ENCODE measurements at regions not wholly inside any gene's neighbourhood (a gene's known extent, or its start where the extent isn't known, plus 50 kb on each side); places are given as distances from the start of the nearest gene placed in this dataset.

DNA sequence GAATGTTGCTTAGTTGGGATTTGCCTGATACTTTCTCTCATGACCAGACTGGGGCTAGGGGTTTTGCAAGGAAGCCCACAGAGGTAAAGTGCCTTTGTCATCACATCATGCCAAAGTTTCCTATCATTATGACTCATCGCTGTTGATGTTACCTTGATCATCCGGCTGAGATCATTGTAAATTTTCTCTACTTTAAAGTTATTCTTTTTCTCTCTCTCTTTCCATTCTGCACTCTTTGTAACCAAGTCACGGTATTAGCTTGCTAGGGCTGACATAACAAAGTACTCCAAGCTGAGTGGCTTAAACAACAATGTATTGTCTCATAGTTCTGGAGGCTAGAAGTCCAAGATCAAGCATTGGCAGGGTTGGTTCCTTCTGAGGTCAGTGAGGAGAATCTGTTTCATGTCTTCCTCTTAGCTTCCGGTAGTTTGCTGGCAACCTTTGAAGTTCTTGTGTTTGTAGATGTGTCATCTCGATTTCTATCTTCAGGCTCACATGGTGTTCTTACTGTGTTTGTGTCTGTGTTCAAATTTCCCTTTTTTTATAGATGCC is 113.0 kb downstream of the DTHD1 start:
- DNase-seq, result peak in 1 of 2 experiments; percentile 42

DNA sequence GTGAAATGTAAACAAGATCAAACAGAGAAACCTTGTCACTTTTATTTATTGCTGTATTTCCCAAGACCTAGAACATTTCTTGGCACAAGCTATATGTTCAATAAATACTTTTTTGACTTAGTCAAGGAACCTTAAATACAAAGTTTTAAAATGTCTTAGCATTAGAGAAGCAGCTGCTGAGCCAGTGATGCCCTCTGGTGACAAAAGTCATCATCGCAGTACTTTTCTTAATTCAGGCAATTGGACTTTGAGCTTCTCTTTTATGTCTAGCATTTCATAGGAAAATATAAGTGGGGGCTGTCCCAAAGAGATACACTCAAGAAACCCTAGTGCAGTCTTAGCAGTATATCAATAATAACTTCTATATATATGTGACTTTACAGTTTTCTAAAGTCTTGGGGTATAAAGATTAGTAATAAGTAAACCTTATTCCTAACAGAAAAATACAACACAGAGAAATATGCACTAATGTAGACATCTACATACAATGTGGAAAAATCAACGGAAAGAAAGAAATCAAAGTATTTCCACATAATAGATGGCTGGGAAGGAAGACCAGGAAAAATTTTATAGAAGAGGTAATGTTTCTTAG is 118.4 kb downstream of the DTHD1 start:
- peak; percentile 21 to 49 for DNase-seq

DNA sequence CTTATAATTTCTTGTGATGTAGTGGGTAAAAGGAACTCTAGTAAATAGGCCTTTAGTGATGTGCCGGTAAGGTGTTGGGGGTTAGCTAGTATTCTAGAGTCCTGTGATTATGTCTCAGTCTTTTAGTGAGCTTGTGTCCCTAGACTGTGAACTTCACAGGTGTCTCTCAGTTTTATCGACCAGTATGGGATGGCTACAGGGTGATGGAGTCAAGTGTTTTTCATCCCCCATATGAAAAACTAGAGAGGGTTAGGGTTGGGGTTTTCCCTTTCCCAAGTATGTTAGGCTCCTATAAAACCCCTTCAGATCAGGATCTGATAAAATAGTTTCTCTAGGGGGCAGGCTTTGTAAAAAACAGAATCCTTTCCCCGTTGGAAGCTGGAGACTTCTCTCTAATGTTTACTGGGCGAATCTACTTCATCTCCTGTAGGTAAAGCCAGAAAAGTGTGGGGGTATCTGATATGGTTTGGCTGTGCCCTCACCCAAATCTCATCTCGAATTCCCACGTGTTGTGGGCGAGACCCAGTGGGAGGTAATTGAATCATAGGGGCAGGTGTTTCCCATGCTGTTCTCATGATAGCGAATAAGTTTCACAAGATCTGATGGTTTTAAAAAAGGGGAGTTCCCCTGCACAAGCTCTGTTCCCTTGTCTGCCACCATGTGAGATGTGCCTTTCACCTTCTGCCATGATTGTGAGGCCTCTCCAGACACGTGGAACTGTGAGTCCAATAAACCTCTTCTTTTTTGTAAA is 120.8 kb downstream of the DTHD1 start:
- DNase-seq, result peak in 1 of 2 experiments; percentile 27

DNA sequence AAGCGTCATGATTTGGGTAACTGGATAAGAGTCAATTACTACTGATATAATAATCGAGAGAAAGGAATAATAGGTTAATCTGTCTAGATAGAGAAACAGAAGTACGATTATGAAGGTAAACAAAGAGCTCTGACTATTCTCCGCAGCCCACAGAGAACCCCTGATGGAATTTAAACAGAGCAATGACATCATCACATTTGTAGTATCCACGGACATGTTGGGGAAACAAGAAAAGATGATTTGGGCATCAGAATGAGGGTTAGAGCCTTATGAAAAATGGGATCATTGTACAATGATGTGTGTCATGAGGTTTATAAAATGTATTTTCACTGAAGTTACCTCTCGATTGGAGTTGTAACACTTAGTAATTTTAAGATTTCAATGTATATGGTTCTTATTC is 129.9 kb downstream of the DTHD1 start:
- DNase-seq, result no peak

DNA sequence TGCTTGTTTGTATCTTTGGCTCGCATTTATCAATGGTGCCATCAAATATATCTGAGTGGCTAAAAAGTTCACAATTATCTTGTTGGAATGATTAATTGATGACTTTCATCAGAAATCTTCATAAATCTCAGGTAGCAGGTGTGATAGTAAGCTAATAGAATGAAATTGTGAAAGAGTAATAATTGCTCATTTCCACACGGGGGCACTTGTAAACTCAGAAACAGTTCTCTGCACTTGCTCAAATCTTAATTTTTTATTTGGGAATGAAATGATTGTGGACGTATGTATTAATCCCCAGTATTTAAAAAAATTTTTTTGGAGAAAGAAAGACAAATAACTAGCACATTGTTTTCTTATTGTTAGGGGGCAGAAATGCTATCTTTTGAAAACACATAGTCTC is 132.8 kb downstream of the DTHD1 start:
- no peak for DNase-seq

DNA sequence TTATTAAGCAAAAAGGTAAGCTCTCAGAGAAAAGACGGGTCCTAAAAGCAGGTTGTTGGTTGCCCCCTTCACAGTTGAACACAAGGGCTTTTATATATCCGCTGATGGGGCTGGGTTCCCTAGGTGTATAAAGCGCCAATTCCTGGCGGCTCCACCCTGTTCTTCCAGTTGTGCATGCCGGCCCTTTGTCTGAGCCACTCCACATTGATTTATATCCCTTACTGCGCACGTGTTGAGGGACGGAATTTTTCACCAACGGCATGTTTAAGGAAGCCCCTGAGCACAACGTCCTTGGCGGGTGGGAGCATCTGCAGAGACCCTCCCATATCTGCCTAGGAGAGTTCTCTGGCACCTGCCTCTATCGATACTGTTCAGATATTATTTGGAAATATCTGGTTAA is 135.7 kb downstream of the DTHD1 start:
- DNase-seq, result no peak

DNA sequence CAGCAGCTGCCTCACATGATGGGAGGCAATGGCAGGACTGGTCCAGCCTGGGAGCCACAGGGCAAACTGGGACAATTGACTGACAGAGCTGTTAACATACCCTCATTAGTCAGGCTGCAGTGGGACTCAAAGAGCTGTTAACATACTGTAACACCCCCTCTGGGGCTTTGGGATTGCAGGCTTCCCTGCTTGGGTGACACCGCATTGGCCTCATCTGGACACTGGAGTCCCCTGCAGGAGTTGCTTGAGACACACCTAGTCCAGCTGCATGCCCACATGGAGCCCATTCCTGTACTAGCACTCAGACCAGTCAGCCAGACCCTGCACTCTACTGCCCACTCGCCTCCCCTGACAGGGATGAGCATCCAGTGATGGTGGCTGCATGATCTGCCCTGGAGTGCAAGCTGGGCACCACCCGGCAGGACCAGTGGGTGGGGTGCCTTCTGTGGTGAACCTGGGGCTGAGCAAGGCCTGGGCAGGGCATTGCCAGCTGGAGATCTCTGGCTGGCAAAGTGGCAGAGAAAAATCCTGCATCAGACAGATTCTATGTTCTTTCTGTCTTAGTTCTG is 138.8 kb downstream of the DTHD1 start:
- DNase-seq, result no peak

DNA sequence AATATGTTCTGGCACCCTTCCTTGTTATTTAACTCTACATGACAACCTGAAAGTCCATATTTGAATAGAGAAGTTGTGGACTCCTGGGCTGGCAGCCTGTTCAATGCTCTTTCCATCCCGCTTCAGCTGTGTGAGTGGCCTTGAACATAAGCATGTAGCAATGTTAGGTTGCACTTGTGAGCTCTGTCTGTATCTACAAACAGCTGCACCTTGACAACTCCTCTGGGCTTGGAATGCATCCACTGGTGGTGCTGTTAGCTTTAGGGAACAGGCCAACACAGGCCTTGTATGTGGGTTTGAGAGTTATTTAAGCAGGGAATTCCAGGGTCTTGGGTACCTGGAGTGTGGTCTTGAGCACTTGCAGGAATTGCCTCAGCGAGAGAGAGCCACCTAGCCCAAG is 141.2 kb downstream of the DTHD1 start:
- DNase-seq, result no peak

DNA sequence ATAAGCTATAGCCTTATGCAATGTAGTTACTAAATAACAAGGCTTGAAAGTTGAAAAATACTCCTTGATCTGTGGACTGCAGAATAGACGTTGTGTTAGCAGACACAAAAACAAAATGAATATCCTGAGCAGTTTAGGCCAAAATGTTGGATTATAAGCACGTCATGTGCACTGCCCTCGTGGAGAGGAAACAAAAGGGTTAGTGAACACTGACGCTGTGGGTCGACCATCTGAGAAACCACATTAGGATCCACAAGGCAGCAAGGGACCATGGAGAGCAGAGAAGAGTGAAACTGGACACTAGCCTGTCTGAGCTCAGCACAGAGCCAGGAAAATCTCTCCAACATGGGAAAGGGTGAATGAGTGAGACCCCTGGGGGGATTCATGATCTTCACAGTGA is 145.3 kb downstream of the DTHD1 start:
- DNase-seq, result no peak

DNA sequence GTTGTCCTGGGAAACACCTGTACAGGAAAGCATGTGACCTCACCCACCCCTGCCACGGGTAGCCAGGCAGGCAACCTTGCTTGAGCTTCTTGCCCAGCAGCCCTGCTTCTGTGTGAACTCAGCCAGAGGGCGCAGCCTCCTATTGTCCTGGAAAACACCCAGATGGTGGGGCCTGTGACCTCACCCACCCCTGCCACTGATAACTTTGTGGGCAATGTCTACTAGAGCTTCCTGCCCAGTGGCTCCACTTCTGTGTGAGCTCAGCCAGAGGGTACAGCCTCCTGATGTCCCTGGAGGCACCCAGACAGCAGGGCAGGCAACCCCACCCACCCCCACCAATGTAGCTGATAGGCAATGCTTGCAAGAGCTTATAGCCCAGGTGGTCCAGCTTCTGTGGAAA is 146.3 kb downstream of the DTHD1 start:
- no peak for DNase-seq

DNA sequence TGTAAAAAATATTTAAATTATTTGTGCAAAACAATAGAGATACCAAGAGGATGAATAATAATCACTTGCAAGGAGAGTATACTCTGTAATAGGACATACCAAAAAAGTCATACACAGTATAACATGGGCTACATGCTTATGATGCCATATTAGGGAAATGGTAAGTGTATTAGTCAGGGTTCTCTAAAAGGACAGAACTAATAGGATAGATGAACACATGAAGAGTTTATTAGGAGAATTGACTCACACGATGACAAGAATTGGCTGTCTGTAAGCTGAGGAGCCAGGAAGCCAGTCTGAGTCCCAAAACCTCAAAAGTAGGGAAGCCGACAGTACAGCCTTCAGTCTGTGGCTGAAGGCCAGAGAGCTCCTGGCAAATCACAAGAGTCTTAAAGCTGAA is 151.2 kb downstream of the DTHD1 start:
- DNase-seq, result no peak

DNA sequence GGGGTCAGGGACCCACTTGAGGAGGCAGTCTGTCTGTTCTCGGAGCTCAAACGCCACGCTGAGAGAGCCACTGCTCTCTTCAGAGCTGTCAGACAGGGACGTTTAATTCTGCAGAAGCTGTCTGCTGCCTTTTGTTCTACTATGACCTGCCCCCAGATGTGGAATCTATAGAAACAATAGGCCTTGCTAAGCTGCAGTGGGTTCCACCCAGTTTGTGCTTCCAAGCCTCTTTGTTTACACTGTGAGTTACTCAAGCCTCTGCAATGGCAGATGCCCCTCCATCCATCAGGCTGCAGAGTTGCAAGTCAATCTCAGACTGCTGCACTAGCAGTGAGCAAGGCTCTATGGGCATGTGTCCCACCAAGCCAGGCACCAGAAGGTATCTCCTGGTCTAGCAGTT is 158.1 kb downstream of the DTHD1 start:
- DNase-seq, result no peak

DNA sequence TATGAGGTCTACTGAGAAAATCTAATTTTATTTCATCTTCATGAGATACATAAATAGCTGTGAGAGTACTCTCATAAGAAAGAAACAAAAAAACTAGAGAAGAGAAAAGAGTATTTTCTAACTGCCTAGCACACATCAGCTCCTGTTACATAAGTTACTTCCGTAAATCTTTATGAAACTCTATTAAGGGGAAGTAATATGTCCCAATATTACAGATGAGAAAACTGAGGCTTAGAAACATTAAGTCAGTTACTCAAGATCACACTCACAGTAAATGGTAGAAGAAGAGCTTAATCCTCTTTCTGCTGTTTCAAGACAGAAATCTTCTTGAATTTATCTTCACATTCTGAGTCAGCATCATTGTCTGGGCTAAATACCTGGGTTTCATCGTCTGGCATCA is 164.1 kb downstream of the DTHD1 start:
- DNase-seq, result no peak

DNA sequence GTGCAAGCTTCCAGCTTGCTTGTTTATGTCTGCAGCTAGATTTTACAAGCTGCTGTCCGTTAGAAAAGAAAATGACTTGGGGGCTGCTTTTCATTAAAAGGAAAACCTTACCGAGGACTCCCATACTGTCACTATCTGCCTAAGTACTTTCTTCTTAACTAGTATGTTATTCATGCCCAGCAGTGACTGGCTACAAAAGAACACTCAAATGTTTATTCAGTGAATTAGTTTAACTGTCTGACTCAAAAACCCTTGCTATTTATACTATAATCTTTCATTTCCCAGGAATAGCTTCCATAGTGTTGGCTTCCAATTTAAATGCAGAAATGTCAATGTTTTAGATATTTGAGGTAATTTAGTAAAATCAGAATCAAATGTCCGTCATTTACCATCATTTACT is 164.9 kb downstream of the DTHD1 start:
- no peak for DNase-seq

DNA sequence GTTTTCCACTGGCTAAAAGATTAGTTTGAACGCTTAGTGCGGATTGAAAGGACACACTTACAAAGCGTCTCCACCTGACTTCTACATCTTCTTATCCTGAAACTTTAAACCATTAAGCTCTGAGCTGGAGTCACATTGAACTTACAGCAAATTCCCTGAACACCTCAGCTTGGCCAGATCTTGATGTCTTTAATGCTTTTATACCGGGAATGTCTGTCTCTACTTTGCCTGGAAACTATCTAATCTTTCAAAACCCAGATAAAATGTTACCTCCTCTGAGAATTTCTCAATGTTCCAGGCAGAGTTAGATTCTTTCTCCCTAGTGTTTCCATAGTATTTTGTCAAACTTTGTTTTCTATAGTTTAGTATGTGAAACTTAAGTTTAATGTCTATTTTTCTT is 179.9 kb downstream of the DTHD1 start:
- DNase-seq, result no peak

DNA sequence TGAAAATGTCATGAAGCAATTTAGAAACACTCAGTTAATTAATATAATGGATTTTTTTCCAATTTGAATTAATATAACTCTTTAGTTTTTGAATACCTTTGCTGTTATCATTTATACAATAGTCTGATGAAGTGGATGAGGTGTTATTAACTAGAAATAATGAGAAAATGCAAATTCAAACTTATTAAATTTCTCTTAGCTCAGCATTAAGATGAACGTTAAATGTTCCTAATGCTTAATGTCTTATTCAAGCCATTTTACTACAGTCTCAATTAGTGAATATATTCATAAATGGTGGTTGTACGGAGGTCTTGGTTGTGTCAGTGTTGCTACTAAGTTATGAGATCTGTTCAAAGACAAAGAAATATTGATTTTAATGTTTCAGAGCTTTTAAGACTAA is 186.3 kb downstream of the DTHD1 start:
- no peak for DNase-seq

DNA sequence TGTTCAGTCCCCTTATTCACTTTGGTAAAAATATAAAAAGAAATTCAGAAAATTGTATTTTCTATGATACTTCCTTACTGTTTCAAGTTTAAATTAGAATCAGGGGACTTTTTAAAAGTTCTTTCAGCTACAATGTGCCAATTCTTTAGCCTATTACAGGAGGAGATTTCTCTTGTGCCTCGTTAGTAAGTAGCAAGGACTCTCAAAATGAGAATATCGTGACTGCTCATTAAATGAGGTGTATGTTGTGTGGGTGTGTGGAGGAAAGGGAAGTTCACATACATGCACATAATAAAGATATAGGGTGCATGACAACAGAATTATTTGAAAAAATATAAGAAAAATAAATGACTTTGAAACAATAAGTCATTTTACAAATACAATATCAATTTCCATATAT is 190.5 kb downstream of the DTHD1 start:
- no peak for DNase-seq

DNA sequence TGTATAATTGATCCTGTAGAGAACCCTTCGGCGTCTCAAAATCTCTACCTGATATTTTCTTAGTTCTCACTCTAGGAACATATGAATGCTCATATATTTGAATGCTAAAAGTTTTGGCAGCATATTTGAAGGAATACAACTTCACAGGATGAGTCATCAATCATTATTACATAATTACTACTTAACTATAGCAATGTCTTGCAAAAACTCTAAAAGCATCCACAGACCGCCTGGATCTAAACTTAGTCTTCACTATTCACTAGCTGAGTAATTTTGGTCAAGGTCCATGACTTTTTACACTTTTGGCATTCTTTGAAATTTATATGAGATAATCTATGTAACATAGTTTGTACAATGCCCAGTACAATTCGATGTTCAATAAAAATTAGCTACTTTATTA is 194.7 kb downstream of the DTHD1 start:
- no peak for DNase-seq

DNA sequence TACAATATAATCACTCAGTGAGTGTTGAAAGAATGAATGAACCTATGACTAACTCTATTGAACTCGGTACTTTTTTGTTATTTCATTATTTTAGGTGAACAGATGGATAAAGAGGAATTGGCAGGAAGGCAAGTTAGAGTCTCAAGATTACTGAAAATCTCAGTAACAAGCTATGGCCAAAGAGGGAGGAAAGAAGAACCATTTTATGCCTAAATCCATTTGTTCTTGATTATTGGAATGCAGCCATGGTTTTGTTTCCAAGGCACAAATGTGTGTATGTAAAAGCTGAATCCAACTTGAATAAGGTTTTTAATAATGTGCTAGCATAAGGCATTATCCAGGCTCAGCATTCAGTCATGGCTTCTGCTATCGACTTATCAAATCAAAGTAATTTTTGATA is 196.4 kb downstream of the DTHD1 start:
- no peak for DNase-seq

DNA sequence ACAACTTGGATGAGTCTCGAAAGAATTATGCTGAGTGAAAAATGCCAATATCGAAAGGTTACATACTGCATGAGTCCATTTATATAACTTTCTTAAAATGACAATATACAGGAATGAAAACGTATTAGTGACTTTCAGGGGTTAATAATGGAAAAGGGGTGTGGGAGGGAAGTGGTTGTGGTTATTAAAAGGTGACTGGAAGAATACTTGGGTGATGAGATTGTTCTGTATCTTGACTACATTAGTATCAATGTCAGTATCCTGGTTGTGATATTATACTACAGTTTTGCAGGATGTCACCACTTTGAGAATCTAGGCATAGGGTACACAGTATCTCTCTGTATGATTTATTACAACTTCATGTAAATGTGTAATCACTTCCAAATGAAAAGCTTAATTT is 204.5 kb downstream of the DTHD1 start:
- no peak for DNase-seq

DNA sequence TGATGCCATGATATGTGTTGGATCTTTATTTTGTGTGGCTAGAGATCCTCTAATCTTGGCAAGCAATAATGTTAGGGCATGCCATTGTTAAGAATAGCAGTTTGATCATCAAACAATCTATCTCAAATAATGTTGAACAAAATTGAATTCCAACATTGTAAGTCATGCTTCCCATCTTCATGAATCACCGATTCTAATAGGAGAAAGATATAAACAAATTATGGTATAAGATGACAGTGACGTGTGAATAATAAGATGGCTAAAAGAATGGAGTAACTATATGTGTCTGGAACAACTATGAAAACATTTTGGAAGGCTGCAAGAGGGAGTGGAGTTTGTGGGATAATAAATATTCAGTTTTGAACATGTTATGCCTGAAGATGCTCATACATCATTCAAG is 208.4 kb downstream of the DTHD1 start:
- DNase-seq, result no peak

DNA sequence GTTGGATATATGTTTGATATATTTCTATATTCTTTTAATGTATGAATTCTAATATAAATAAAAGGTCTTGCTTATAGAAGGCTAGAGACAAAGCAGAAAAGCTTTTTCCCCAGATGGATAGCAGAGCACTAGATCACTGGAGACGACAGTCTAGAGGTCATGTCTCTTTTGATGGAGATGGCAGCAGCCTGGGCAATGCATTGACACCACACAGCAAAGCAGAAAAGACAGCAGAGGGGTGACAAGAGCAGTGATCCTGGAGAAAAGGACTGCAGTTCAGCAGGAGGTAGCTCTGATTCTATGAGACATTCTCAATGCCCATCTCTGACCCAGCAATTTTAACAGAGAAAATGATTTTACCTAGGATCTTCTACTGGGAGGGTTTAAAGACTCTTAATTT is 210.6 kb downstream of the DTHD1 start:
- no peak for DNase-seq

DNA sequence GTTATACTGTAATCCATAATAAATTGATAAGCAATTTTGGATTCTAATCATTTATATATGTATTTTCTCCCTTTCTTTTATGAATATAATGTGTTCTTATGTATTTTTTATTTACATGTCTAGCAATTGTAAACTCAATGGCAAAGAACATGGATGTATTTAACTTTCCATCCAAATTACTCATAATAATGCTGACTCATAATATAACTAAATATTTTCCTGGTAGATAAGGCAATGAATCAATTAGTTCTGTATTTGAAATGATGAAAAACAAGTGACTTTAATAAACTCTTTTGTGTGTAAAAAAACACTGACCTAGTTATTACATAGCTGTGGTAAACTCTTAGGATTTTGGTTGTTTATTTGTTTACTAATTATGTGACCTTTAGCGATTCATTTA is 211.2 kb downstream of the DTHD1 start:
- DNase-seq, result no peak

DNA sequence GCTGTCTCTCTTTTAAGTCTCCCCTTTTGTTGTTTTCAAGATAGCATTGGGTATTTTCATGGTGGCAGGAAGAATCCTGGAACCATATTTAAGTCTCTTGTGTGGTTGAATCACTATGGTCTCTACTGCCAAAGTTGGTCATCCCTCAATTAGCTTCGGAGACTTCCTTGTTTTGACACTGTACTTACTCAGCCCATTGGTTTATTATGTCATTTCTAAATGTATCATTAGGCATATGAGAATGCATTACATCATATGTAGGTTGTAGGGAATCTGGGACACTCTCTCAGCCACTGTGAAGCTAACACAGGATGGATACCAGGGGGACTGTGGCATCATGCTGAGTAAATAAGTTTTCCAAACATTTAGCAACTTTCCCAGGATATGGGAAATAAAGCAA is 211.8 kb downstream of the DTHD1 start:
- no peak for DNase-seq

DNA sequence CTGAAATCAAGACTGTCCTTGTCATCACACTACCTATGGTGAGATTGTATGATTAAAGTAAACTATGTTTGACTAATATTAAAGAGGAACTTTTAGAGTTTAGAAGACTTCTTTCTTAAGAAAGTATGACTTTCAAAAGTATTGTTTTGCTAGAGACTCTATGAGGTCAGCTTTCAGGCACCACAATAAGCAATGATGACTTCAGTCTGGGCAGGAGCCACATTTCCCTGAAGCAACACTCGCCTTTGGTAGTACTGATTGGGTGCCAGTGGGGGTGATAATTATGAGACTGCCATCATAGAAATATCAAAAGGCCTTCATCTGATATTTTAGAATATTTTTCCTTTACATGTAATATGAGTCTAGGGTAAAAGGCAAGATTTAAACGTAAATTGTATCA is 212.6 kb downstream of the DTHD1 start:
- DNase-seq, result no peak
